PFSK-1 (cell line): ENCODE measurements at regions not wholly inside any gene's neighbourhood (a gene's known extent, or its start where the extent isn't known, plus 50 kb on each side); places are given as distances from the start of the nearest gene placed in this dataset.

Experiments used
- POLR2AphosphoS5 ChIP-seq: IDR thresholded peaks from 2 replicates; pipeline ENCODE4 v1.6.1; 2012; ENCODE audit warnings: low read depth, mild to moderate bottlenecking, control low read depth, low read length, moderate library complexity
- TAF1 ChIP-seq: IDR thresholded peaks from 2 replicates; pipeline ENCODE4 v1.6.1; 2012; ENCODE audit warnings: low read length, control low read depth, borderline replicate concordance; ENCODE audit not compliant: insufficient read depth

GRCh38 chr5:117793963-117794362 lies 1194.4 kb downstream of the DTWD2 start:
- TF ChIP-seq POLR2AphosphoS5, result no peak
- TF ChIP-seq TAF1, result no peak
